ENCODE measurements at regions not wholly inside any gene's neighbourhood (a gene's known extent, or its start where the extent isn't known, plus 50 kb on each side); places are given as distances from the start of the nearest gene placed in this dataset.

- TF ChIP-seq RAD21 (conservative IDR thresholded peaks at IDR 0.05 in 1 of 2, IDR thresholded peaks at IDR 0.05 in 1 of 2) (no peak), MAX (IDR thresholded peaks at IDR 0.05) (no peak), HOXB13 (CRISPR knock-in tag; IDR thresholded peaks at IDR 0.05; ENCODE audit: low read depth) (no peak)
Observed at GRCh38 chr3:10726787-10727186, 89.2 kb upstream of the SLC6A11 start (continued).

GRCh38 chr3:10729439-10729838, 86.6 kb upstream of the SLC6A11 start:
- no peak for FAIRE-seq
- 26% methylated on average over 2 of the region's 2 CpGs for WGBS (ENCODE audit: missing lambda C conversion rate)

GRCh38 chr3:10732292-10732691, 83.7 kb upstream of the SLC6A11 start:
- POLR2A ChIA-PET = no interaction called here
- Histone ChIP-seq H3K27ac (no peak overlapping the region), H3K4me1 (no peaks in the 10 kb centered on the region), H3K4me3 (no peak overlapping the region), H3K9me3 (peaks cover 29% of the 10 kb centered on the region), H3K4me2 (no peak overlapping the region)
- CTCF ChIA-PET = interaction anchor here (1.0 to 1.7 kb wide), 4 partner anchors 17 to 314 kb away, joined by 3 to 5 read pairs (median 3); no protein-coding TSS in a partner anchor
- FAIRE-seq (no peak), DNase-seq (ENCODE audit: low read depth in 1 of 2, low spot score in 1 of 2) (no peak), ATAC-seq (no peak)
- no peak for TF ChIP-seq ESRRA (IDR thresholded peaks at IDR 0.05; ENCODE audit: borderline replicate concordance, low read length)
- TF ChIP-seq GATA3 (IDR thresholded peaks at IDR 0.05; ENCODE audit: borderline replicate concordance) = no peak
- TF ChIP-seq ZFP36 (IDR thresholded peaks at IDR 0.05; ENCODE audit: borderline replicate concordance, partially characterized antibody) = no peak
- no peak for TF ChIP-seq POLR2AphosphoS2 (conservative IDR thresholded peaks at IDR 0.05; ENCODE audit: low read length)
- no peak for TF ChIP-seq KDM5A (IDR thresholded peaks at IDR 0.05)
- TF ChIP-seq ZSCAN20 (CRISPR knock-in tag; IDR thresholded peaks at IDR 0.05) = no peak
- TF ChIP-seq FOSB (CRISPR knock-in tag; IDR thresholded peaks at IDR 0.05) = no peak
- TF ChIP-seq HES2 (IDR thresholded peaks at IDR 0.05) = no peak
- no peak for TF ChIP-seq REST (IDR thresholded peaks at IDR 0.05)
- no peak for TF ChIP-seq SREBF2 (IDR thresholded peaks at IDR 0.05)
- TF ChIP-seq ATOH8 (CRISPR knock-in tag; IDR thresholded peaks at IDR 0.05; ENCODE audit: low read depth) = no peak
- TF ChIP-seq ELK1 (IDR thresholded peaks at IDR 0.05; ENCODE audit: low read depth, low read length) = no peak
- no peak for TF ChIP-seq FOSL2 (IDR thresholded peaks at IDR 0.05)
- no peak for TF ChIP-seq FOSL2 (CRISPR knock-in tag; IDR thresholded peaks at IDR 0.05)
- TF ChIP-seq NR3C1 (IDR thresholded peaks at IDR 0.05) = no peak
- TF ChIP-seq EP300 (IDR thresholded peaks at IDR 0.05) = no peak
- no peak for TF ChIP-seq MAZ (IDR thresholded peaks at IDR 0.05; ENCODE audit: borderline replicate concordance, low read depth, low read length)
- no peak for TF ChIP-seq NFE2L2 (conservative IDR thresholded peaks at IDR 0.05; ENCODE audit: low read length)

More at GRCh38 chr3:10729439-10729838, 86.6 kb upstream of the SLC6A11 start:
- no peak for TF ChIP-seq SMC3 (IDR thresholded peaks at IDR 0.05)
- no peak for TF ChIP-seq EP300 (IDR thresholded peaks at IDR 0.05)
- TF ChIP-seq CBX8 (IDR thresholded peaks at IDR 0.05) = no peak
- no peak for TF ChIP-seq FOSB (CRISPR knock-in tag; IDR thresholded peaks at IDR 0.05)
- no peak for TF ChIP-seq CEBPB (IDR thresholded peaks at IDR 0.05)
- no peak for TF ChIP-seq HES2 (IDR thresholded peaks at IDR 0.05)
- no peak for TF ChIP-seq RARB (CRISPR knock-in tag; IDR thresholded peaks at IDR 0.05)
- H3K4me3 ChIP-seq = no peak overlapping the region
- CTCF ChIA-PET = interaction anchor here (1.0 to 6.3 kb wide), 3 partner anchors 10 to 311 kb away, joined by 3 to 60 read pairs (median 3); no protein-coding TSS in a partner anchor
- DNase-seq (ENCODE audit: low read depth in 1 of 2, low spot score in 1 of 2) (no peak), ATAC-seq (no peak)
- POLR2A ChIA-PET = no interaction called here
- H3K4me1 ChIP-seq = no peaks in the 10 kb centered on the region
- peaks cover 27% of the 10 kb centered on the region for H3K9me3 ChIP-seq
- no peak overlapping the region for H3K4me2 ChIP-seq
- no peak overlapping the region for H3K27ac ChIP-seq
